ENCODE measurements at regions not wholly inside any gene's neighbourhood (a gene's known extent, or its start where the extent isn't known, plus 50 kb on each side); places are given as distances from the start of the nearest gene placed in this dataset.

- CTCF ChIA-PET (ENCODE audit: partially characterized antibody): no interaction called here
- Histone ChIP-seq H4K20me1 (replicated peaks in 1 of 2; ENCODE audit: control insufficient read depth in 1 of 2, insufficient read depth in 2 of 2, low read length in 2 of 2) (no peaks in the 10 kb centered on the region), H2BK5ac (ENCODE audit: low read depth, low read length) (no peak overlapping the region), H2AK5ac (ENCODE audit: low read depth, low read length) (no peak overlapping the region), H3K23me2 (ENCODE audit: low read depth, low read length) (no peaks in the 10 kb centered on the region), H3K4me3 (ENCODE audit: extremely low read depth in 1 of 4, insufficient read depth in 2 of 4, low read depth in 3 of 4, low read length in 4 of 4) (no peak overlapping the region), H3K9me3 (ENCODE audit: insufficient read depth in 2 of 2, low read depth in 1 of 2, low read length in 1 of 2) (no peaks in the 10 kb centered on the region), H3K4me1 (replicated peaks in 1 of 4; ENCODE audit: control insufficient read depth in 3 of 4, insufficient read depth in 4 of 4, low read length in 3 of 4) (no peaks in the 10 kb centered on the region), H3K4me2 (ENCODE audit: insufficient read depth in 1 of 2, low read depth in 2 of 2, low read length in 2 of 2) (no peak overlapping the region), H3K9ac (replicated peaks in 1 of 4; ENCODE audit: extremely low read depth in 1 of 4, low read depth in 3 of 4, low read length in 3 of 4) (no peak overlapping the region), H3K27ac (ENCODE audit: low read depth, low read length) (no peak overlapping the region), H2AFZ (ENCODE audit: low read length) (no peak overlapping the region), H4K8ac (ENCODE audit: extremely low read depth, insufficient read depth, low read length) (no peak overlapping the region), H3K36me3 (ENCODE audit: control insufficient read depth in 2 of 4, insufficient read depth in 4 of 4, low read length in 3 of 4) (no peaks in the 10 kb centered on the region), H3K4ac (replicated peaks; ENCODE audit: insufficient read length, low read depth, low read length) (no peak overlapping the region), H3K14ac (ENCODE audit: insufficient read length) (no peak overlapping the region), H3K27me3 (replicated peaks in 1 of 4; ENCODE audit: control insufficient read depth in 3 of 4, extremely low read depth in 1 of 4, insufficient read depth in 3 of 4, low read length in 3 of 4) (no peaks in the 10 kb centered on the region), H2BK20ac (ENCODE audit: low read length) (no peak overlapping the region), H2BK120ac (replicated peaks; ENCODE audit: low read depth, low read length) (no peak overlapping the region), H3K18ac (ENCODE audit: extremely low read depth, low read length) (no peak overlapping the region), H2BK12ac (ENCODE audit: low read depth, low read length) (no peak overlapping the region), H3K79me2 (ENCODE audit: control insufficient read depth in 1 of 2, insufficient read depth in 2 of 2, low read length in 2 of 2) (no peaks in the 10 kb centered on the region), H3K79me1 (ENCODE audit: low read depth, low read length) (no peaks in the 10 kb centered on the region), H4K5ac (ENCODE audit: insufficient read length, low read depth, low read length) (no peak overlapping the region), H2BK15ac (ENCODE audit: low read length) (no peak overlapping the region), H3K23ac (ENCODE audit: insufficient read length) (no peak overlapping the region), H3K56ac (replicated peaks; ENCODE audit: insufficient read length, low read depth, low read length) (no peak overlapping the region), H4K91ac (replicated peaks; ENCODE audit: insufficient read length, low read length) (no peak overlapping the region)
- TF ChIP-seq KDM1A (IDR thresholded peaks at IDR 0.05; ENCODE audit: borderline replicate concordance, low read length) (no peak), POLR2A (IDR thresholded peaks at IDR 0.05; ENCODE audit: control extremely low read depth in 1 of 2, low read depth in 2 of 2, low read length in 2 of 2) (no peak), TEAD4 (IDR thresholded peaks at IDR 0.05; ENCODE audit: low read depth, low read length) (no peak)
- WGBS, 2 experiments (ENCODE audit: extremely low coverage in 1 of 2, insufficient coverage in 1 of 2, insufficient read length in 1 of 2, insufficient replicate concordance in 2 of 2, low coverage in 1 of 2, low lambda C conversion rate in 2 of 2, missing lambda C conversion rate in 1 of 2): 90% methylated on average over 3 of the region's 3 CpGs; no CpG with 5 or more reads in 1 of the 2 experiments
- DNase-seq (ENCODE audit: low read depth in 1 of 2, low spot score in 2 of 2): no peak
- POLR2A ChIA-PET (ENCODE audit: partially characterized antibody): no interaction called here
- no peak for FAIRE-seq
These were observed 456.2 kb upstream of the NMUR2 start for GRCh38 chr5:152861231-152861630.
